ENCODE measurements at regions not wholly inside any gene's neighbourhood (a gene's known extent, or its start where the extent isn't known, plus 50 kb on each side); places are given as distances from the start of the nearest gene placed in this dataset.

GRCh38 chr5:155451106-155451505 is 437.6 kb downstream of the KIF4B start (continued):
- no peak for TF ChIP-seq REST (IDR thresholded peaks at IDR 0.05; ENCODE audit: low read depth)

- H2AFZ ChIP-seq (ENCODE audit: low read depth, low read length, poor library complexity, severe bottlenecking): no peak overlapping the region
- H3K4me2 ChIP-seq (ENCODE audit: low read length): no peak overlapping the region
- no peaks in the 10 kb centered on the region for H3K9me2 ChIP-seq (ENCODE audit: insufficient read depth)
- no peak overlapping the region for H3K27ac ChIP-seq (ENCODE audit: low read depth, low read length)
- no peaks in the 10 kb centered on the region for H3K79me2 ChIP-seq (ENCODE audit: insufficient read depth, low read length)
- no peaks in the 10 kb centered on the region; a peak in 1 of 4 replicates for H3K9me3 ChIP-seq (ENCODE audit: control insufficient read depth in 1 of 2, insufficient read depth in 1 of 2, low read depth in 1 of 2, low read length in 2 of 2)
- CTCF ChIA-PET: no interaction called here
- H3K36me3 ChIP-seq (ENCODE audit: control insufficient read depth in 1 of 2, insufficient read depth in 2 of 2, low read length in 2 of 2): no peaks in the 10 kb centered on the region
- intact Hi-C loops (cut with micrococcal nuclease): no loop called here
- no TSS peak for BruUV-seq (replicated peaks)
- H4K20me1 ChIP-seq (ENCODE audit: insufficient read depth): no peaks in the 10 kb centered on the region
- no peak for TF ChIP-seq CEBPB (IDR thresholded peaks at IDR 0.05; ENCODE audit: low read depth)
- H3K4me1 ChIP-seq (ENCODE audit: control insufficient read depth in 1 of 2, insufficient read depth in 2 of 2, low read length in 2 of 2): no peaks in the 10 kb centered on the region
- H3K4me3 ChIP-seq (replicated peaks in 1 of 2; ENCODE audit: low read depth in 1 of 2, low read length in 2 of 2): no peak overlapping the region
- POLR2A ChIA-PET: no interaction called here
- ATAC-seq: no peak
- RAD21 ChIA-PET (ENCODE audit: low non-redundant PET in 1 of 2, low total read pairs in 2 of 2, uncharacterized antibody in 2 of 2, unreplicated experiment in 2 of 2): no interaction called here
- no peaks in the 10 kb centered on the region for H3K27me3 ChIP-seq (ENCODE audit: insufficient read depth, low read length)
- no peak for DNase-seq (ENCODE audit: low read depth, low spot score)
- no peak overlapping the region for H3K9ac ChIP-seq (ENCODE audit: low read length)
Observed at GRCh38 chr5:155455791-155456514, 442.4 kb downstream of the KIF4B start.
